ENCODE measurements at regions not wholly inside any gene's neighbourhood (a gene's known extent, or its start where the extent isn't known, plus 50 kb on each side); places are given as distances from the start of the nearest gene placed in this dataset.

DNA sequence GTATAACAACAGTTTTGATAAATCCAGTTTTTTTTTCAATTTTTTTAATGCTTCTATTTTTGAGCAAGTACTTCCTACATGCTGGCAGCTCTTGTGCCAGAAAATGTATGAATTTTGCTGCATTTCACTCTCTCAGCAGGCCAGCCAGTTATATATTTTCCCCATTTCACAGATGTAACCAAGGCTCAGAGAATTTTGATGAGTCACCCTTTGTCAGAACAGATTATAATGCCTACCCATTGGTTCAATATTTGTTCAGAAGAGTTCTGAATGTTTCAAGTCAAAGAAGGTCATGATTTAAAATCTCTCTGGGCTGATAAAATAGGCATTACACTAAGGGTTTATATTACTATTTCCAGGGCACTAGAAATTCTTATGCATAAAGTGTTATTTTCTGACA, 452.2 kb downstream of the RWDD3 start:
- intact Hi-C loops (cut with micrococcal nuclease): no loop called here

More for the DNA sequence above, 452.2 kb downstream of the RWDD3 start:
- TF ChIP-seq TAF15 (IDR thresholded peaks at IDR 0.05; ENCODE audit: low read depth, low read length): no peak
- no peak for TF ChIP-seq CAMTA2 (CRISPR knock-in tag; conservative IDR thresholded peaks at IDR 0.05)
- TF ChIP-seq, protein P1, sequence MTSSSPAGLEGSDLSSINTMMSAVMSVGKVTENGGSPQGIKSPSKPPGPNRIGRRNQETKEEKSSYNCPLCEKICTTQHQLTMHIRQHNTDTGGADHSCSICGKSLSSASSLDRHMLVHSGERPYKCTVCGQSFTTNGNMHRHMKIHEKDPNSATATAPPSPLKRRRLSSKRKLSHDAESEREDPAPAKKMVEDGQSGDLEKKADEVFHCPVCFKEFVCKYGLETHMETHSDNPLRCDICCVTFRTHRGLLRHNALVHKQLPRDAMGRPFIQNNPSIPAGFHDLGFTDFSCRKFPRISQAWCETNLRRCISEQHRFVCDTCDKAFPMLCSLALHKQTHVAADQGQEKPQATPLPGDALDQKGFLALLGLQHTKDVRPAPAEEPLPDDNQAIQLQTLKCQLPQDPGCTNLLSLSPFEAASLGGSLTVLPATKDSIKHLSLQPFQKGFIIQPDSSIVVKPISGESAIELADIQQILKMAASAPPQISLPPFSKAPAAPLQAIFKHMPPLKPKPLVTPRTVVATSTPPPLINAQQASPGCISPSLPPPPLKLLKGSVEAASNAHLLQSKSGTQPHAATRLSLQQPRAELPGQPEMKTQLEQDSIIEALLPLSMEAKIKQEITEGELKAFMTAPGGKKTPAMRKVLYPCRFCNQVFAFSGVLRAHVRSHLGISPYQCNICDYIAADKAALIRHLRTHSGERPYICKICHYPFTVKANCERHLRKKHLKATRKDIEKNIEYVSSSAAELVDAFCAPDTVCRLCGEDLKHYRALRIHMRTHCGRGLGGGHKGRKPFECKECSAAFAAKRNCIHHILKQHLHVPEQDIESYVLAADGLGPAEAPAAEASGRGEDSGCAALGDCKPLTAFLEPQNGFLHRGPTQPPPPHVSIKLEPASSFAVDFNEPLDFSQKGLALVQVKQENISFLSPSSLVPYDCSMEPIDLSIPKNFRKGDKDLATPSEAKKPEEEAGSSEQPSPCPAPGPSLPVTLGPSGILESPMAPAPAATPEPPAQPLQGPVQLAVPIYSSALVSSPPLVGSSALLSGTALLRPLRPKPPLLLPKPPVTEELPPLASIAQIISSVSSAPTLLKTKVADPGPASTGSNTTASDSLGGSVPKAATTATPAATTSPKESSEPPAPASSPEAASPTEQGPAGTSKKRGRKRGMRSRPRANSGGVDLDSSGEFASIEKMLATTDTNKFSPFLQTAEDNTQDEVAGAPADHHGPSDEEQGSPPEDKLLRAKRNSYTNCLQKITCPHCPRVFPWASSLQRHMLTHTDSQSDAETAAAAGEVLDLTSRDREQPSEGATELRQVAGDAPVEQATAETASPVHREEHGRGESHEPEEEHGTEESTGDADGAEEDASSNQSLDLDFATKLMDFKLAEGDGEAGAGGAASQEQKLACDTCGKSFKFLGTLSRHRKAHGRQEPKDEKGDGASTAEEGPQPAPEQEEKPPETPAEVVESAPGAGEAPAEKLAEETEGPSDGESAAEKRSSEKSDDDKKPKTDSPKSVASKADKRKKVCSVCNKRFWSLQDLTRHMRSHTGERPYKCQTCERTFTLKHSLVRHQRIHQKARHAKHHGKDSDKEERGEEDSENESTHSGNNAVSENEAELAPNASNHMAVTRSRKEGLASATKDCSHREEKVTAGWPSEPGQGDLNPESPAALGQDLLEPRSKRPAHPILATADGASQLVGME (CRISPR knock-in tag; IDR thresholded peaks at IDR 0.05): no peak
- TF ChIP-seq ZFP1 (CRISPR knock-in tag; IDR thresholded peaks at IDR 0.05): no peak
- TF ChIP-seq ZNF124 (CRISPR knock-in tag; IDR thresholded peaks at IDR 0.05): no peak
- no peak for TF ChIP-seq L3MBTL2 (IDR thresholded peaks at IDR 0.05)
- TF ChIP-seq RBM22 (IDR thresholded peaks at IDR 0.05; ENCODE audit: low read depth, low read length, poor library complexity, severe bottlenecking): no peak
- TF ChIP-seq, protein P2, sequence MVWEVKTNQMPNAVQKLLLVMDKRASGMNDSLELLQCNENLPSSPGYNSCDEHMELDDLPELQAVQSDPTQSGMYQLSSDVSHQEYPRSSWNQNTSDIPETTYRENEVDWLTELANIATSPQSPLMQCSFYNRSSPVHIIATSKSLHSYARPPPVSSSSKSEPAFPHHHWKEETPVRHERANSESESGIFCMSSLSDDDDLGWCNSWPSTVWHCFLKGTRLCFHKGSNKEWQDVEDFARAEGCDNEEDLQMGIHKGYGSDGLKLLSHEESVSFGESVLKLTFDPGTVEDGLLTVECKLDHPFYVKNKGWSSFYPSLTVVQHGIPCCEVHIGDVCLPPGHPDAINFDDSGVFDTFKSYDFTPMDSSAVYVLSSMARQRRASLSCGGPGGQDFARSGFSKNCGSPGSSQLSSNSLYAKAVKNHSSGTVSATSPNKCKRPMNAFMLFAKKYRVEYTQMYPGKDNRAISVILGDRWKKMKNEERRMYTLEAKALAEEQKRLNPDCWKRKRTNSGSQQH (CRISPR knock-in tag; IDR thresholded peaks at IDR 0.05): no peak
- TF ChIP-seq ZNF165 (CRISPR knock-in tag; IDR thresholded peaks at IDR 0.05; ENCODE audit: borderline replicate concordance): no peak
- no peak for TF ChIP-seq STAT5A (IDR thresholded peaks at IDR 0.05; ENCODE audit: borderline replicate concordance, low read length)
- no peak for DNase-seq (ENCODE audit: extremely low read depth in 1 of 4, low spot score in 3 of 4)
- Histone ChIP-seq H2AFZ (ENCODE audit: low read depth, low read length) (no peak overlapping the region), H3K9ac (ENCODE audit: insufficient read depth in 1 of 2, low read depth in 2 of 2, low read length in 2 of 2) (no peak overlapping the region), H3K4me2 (ENCODE audit: insufficient read depth, low read length) (no peak overlapping the region), H3K79me2 (ENCODE audit: control insufficient read depth, insufficient read depth, low read length) (no peaks in the 10 kb centered on the region), H3K4me1 (replicated peaks in 1 of 2; ENCODE audit: control insufficient read depth in 2 of 2, insufficient read depth in 2 of 2, low read length in 2 of 2) (no peaks in the 10 kb centered on the region), H3K27me3 (ENCODE audit: control insufficient read depth in 2 of 2, insufficient read depth in 2 of 2, low read length in 2 of 2) (no peaks in the 10 kb centered on the region), H3K9me3 (replicated peaks; ENCODE audit: control insufficient read depth, insufficient read depth, low read depth, low read length) (no peaks in the 10 kb centered on the region), H3K9me1 (ENCODE audit: control insufficient read depth, insufficient read depth, low read length) (no peaks in the 10 kb centered on the region), H3K36me3 (ENCODE audit: control insufficient read depth, insufficient read depth, low read length) (no peaks in the 10 kb centered on the region), H3K4me3 (no peak overlapping the region), H3K27ac (ENCODE audit: extremely low read depth, low read depth, low read length) (no peak overlapping the region), H4K20me1 (replicated peaks; ENCODE audit: control insufficient read depth, insufficient read depth, low read length) (no peaks in the 10 kb centered on the region)
- no TSS peak for BruUV-seq (replicated peaks)
- in situ Hi-C loops (cut with MboI): no loop called here
- no peak for ATAC-seq
- POLR2A ChIA-PET: no interaction called here
- no peak for FAIRE-seq
- CTCF ChIA-PET (ENCODE audit: low intra/inter-chr PET ratio): no interaction called here
